DOHH2 (cell line): ENCODE measurements at regions not wholly inside any gene's neighbourhood (a gene's known extent, or its start where the extent isn't known, plus 50 kb on each side); places are given as distances from the start of the nearest gene placed in this dataset.

Source experiments
- EZH2phosphoT487 ChIP-seq: fragments of 200-600 bp; sonication (generic); IDR thresholded peaks from 2 replicates; pipeline ENCODE4 v1.6.1; 2017; ENCODE audit warnings: borderline replicate concordance, mild to moderate bottlenecking, antibody characterized with exemption, low read length, moderate library complexity, mixed read lengths
- TF ChIP-seq, protein P1 (sequence below): fragments of 200-600 bp; sonication (generic); IDR thresholded peaks from one replicate; pipeline ENCODE4 v1.5.1; 2014; ENCODE audit warnings: antibody characterized with exemption, mild to moderate bottlenecking, low read depth, low read length; ENCODE audit not compliant: poor library complexity, severe bottlenecking

DNA sequence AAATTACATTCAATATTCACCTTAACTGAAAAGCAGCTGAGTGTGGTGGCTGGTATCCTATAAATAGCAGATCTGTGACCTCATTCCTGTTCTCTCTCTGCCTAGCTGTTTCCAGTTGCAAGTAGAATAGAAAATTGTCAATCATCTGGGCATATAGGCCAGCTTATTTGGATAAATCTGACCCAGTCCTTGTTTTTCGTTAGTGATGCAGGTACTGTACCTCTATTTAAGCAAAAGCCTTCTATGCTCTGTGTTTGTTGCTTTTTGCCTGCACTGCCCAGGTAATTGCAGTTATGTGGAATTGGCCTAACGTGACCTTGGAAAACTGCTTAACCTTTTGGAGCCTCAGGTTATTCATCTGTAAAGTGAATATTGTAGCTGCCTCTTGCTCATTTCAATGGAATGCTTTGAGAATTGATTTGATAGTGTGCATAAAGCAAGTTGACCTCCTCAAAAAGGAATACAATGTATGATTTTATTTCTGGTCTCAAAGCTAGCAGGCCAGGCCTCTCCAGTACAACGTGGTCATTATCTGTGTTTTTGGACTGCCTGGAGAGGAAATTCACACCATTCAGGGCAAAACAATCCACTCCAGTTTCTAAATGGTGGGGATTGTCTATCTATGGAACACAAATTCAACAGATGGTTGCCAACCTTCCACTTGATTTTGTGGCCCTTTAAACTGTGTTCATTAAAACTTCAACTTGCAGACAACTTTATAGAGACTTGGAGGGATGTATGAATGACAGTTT is 508.7 kb upstream of the CITED2 start:
- TF ChIP-seq, protein P1, sequence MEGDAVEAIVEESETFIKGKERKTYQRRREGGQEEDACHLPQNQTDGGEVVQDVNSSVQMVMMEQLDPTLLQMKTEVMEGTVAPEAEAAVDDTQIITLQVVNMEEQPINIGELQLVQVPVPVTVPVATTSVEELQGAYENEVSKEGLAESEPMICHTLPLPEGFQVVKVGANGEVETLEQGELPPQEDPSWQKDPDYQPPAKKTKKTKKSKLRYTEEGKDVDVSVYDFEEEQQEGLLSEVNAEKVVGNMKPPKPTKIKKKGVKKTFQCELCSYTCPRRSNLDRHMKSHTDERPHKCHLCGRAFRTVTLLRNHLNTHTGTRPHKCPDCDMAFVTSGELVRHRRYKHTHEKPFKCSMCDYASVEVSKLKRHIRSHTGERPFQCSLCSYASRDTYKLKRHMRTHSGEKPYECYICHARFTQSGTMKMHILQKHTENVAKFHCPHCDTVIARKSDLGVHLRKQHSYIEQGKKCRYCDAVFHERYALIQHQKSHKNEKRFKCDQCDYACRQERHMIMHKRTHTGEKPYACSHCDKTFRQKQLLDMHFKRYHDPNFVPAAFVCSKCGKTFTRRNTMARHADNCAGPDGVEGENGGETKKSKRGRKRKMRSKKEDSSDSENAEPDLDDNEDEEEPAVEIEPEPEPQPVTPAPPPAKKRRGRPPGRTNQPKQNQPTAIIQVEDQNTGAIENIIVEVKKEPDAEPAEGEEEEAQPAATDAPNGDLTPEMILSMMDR, result no peak
- TF ChIP-seq EZH2phosphoT487, result no peak
